CD14-positive monocyte (primary cell): ENCODE measurements at regions not wholly inside any gene's neighbourhood (a gene's known extent, or its start where the extent isn't known, plus 50 kb on each side); places are given as distances from the start of the nearest gene placed in this dataset.

Experiments
- DNase-seq, 3 donors: peaks; one replicate each; pipeline ENCODE4 v3.0.0-alpha.2; 2011 to 2022
- H2AFZ ChIP-seq: 2 replicates; pipeline ENCODE4 v1.6.0; 2012; ENCODE audit warnings: mild to moderate bottlenecking, low read depth, low read length, inconsistent platforms; ENCODE audit not compliant: insufficient read depth, poor library complexity, severe bottlenecking
- H3K27ac ChIP-seq, 2 donors: 1 replicate in 1 of 2; 2 replicates in 1 of 2; pipeline ENCODE4 v1.5.1; 2012 to 2013; ENCODE audit warnings: low read length in 2 of 2, control low read depth in 1 of 2, inconsistent platforms in 1 of 2, low read depth in 1 of 2, mild to moderate bottlenecking in 1 of 2
- H3K27me3 ChIP-seq, 2 donors: one replicate each; pipeline versions ENCODE4 v1.6.0 to v1.6.1; 2011 to 2013; ENCODE audit warnings: low read length in 2 of 2; ENCODE audit not compliant: control insufficient read depth in 2 of 2, insufficient read depth in 2 of 2
- H3K36me3 ChIP-seq, 2 donors: replicated peaks in 1 of 2; 1 replicate in 1 of 2; 2 replicates in 1 of 2; pipeline versions ENCODE4 v1.5.1 to v1.6.1; 2012 to 2013; ENCODE audit warnings: low read length in 2 of 2, control low read depth in 1 of 2, inconsistent platforms in 1 of 2, mild to moderate bottlenecking in 1 of 2; ENCODE audit not compliant: insufficient read depth in 2 of 2, control insufficient read depth in 1 of 2
- H3K4me1 ChIP-seq, 2 donors: 1 replicate in 1 of 2; 2 replicates in 1 of 2; pipeline versions ENCODE4 v1.5.1 to v1.6.1; 2012 to 2013; ENCODE audit warnings: low read length in 2 of 2, control low read depth in 1 of 2, inconsistent platforms in 1 of 2, mild to moderate bottlenecking in 1 of 2, moderate library complexity in 1 of 2; ENCODE audit not compliant: insufficient read depth in 2 of 2, control insufficient read depth in 1 of 2
- H3K4me2 ChIP-seq: replicated peaks from 2 replicates; pipeline ENCODE3; 2012; ENCODE audit warnings: low read length, moderate library complexity, mild to moderate bottlenecking; ENCODE audit not compliant: poor library complexity, severe bottlenecking; ENCODE audit errors: extremely low read depth
- H3K4me3 ChIP-seq, 3 experiments: fragments of 200-600 bp in 1 of 3; sonication (generic) in 1 of 3; replicated peaks in 1 of 3; 1 replicate in 2 of 3; 2 replicates in 1 of 3; pipeline ENCODE4 v1.5.1; 2011 to 2013; ENCODE audit warnings: low read length in 3 of 3, mild to moderate bottlenecking in 3 of 3, control low read depth in 2 of 3, low read depth in 2 of 3, inconsistent platforms in 1 of 3, moderate library complexity in 1 of 3
- H3K79me2 ChIP-seq: 2 replicates; pipeline ENCODE4 v1.6.0; 2012; ENCODE audit warnings: mild to moderate bottlenecking, control low read depth, inconsistent platforms, low read length, moderate library complexity; ENCODE audit not compliant: insufficient read depth
- H3K9ac ChIP-seq: 2 replicates; pipeline ENCODE4 v1.6.0; 2017; ENCODE audit warnings: low read length, mild to moderate bottlenecking; ENCODE audit not compliant: insufficient read depth, poor library complexity, severe bottlenecking
- H3K9me3 ChIP-seq, 2 donors: replicated peaks in 1 of 2; 1 replicate in 1 of 2; 2 replicates in 1 of 2; pipeline versions ENCODE4 v1.5.1 to v1.6.1; 2012 to 2013; ENCODE audit warnings: low read length in 2 of 2, control low read depth in 1 of 2; ENCODE audit not compliant: control insufficient read depth in 1 of 2, insufficient read depth in 1 of 2
- H4K20me1 ChIP-seq: 2 replicates; pipeline ENCODE4 v1.6.0; 2012; ENCODE audit warnings: mild to moderate bottlenecking, low read length, control low read depth, moderate library complexity; ENCODE audit not compliant: insufficient read depth
- H3K27ac Mint-ChIP-seq, 7 donors: one replicate each; pipeline ENCODE4 v1.8.0; 2020; ENCODE audit warnings: mild to moderate bottlenecking in 7 of 7, mixed read lengths in 7 of 7, moderate library complexity in 6 of 7, inconsistent platforms in 2 of 7
- H3K27me3 Mint-ChIP-seq, 3 donors: one replicate each; pipeline ENCODE4 v1.8.0; 2021 to 2022; ENCODE audit warnings: low read depth in 3 of 3, mild to moderate bottlenecking in 3 of 3, mixed read lengths in 3 of 3, moderate library complexity in 3 of 3, inconsistent platforms in 1 of 3
- H3K36me3 Mint-ChIP-seq, 2 donors: one replicate each; pipeline ENCODE4 v1.8.0; 2020; ENCODE audit warnings: mixed read lengths in 2 of 2, inconsistent platforms in 1 of 2, mild to moderate bottlenecking in 1 of 2
- H3K4me1 Mint-ChIP-seq: one replicate; pipeline ENCODE4 v1.8.0; 2020; ENCODE audit warnings: mild to moderate bottlenecking, mixed read lengths
- H3K4me3 Mint-ChIP-seq, 2 donors: one replicate each; pipeline ENCODE4 v1.8.0; 2020; ENCODE audit warnings: mild to moderate bottlenecking in 2 of 2, mixed read lengths in 2 of 2, moderate library complexity in 1 of 2
- H3K9me3 Mint-ChIP-seq, 7 donors: one replicate each; pipeline ENCODE4 v1.8.0; 2020 to 2022; ENCODE audit warnings: mixed read lengths in 7 of 7, mild to moderate bottlenecking in 6 of 7, moderate library complexity in 6 of 7, inconsistent platforms in 2 of 7
- WGBS: methylation state at CpG from one replicate; pipeline ENCODE4 v1.1.5; 2013; ENCODE audit warnings: missing lambda C conversion rate; ENCODE audit not compliant: insufficient coverage; 5-methylcytosine and 5-hydroxymethylcytosine counted together
- intact Hi-C, 2 donors: fragments of 100-400 bp; cut with micrococcal nuclease; formaldehyde crosslinking; loops; one replicate each; pipeline versions ENCODE4 v1.15.0 to v1.15.1; 2023
- TF ChIP-seq, protein P1 (sequence below): fragments of 200-600 bp; IDR thresholded peaks from one replicate; pipeline ENCODE4 v1.8.0; 2022; ENCODE audit warnings: antibody characterized with exemption, mild to moderate bottlenecking

GRCh38 chr1:84077476-84078107 lies 66.5 kb upstream of the PRKACB start:
- Histone ChIP-seq H3K4me2 (peak overlapping the region; percentile 84), H2AFZ (peak overlapping the region; percentile 89), H3K79me2 (no peaks in the 10 kb centered on the region), H3K36me3 (no peaks in the 10 kb centered on the region), H3K9ac (peak overlapping the region; percentile 49), H3K4me3 (peak overlapping the region; percentile 67 to 86 (median 67)), H4K20me1 (no peaks in the 10 kb centered on the region), H3K27ac (no peak overlapping the region), H3K9me3 (no peaks in the 10 kb centered on the region), H3K27me3 (peaks cover 0 to 5% of the 10 kb centered on the region in 2 donors), H3K4me1 (peaks cover 7 to 15% of the 10 kb centered on the region in 2 donors)
- WGBS, result under 1% methylated on average over 70 of the region's 71 CpGs
- TF ChIP-seq, protein P1, sequence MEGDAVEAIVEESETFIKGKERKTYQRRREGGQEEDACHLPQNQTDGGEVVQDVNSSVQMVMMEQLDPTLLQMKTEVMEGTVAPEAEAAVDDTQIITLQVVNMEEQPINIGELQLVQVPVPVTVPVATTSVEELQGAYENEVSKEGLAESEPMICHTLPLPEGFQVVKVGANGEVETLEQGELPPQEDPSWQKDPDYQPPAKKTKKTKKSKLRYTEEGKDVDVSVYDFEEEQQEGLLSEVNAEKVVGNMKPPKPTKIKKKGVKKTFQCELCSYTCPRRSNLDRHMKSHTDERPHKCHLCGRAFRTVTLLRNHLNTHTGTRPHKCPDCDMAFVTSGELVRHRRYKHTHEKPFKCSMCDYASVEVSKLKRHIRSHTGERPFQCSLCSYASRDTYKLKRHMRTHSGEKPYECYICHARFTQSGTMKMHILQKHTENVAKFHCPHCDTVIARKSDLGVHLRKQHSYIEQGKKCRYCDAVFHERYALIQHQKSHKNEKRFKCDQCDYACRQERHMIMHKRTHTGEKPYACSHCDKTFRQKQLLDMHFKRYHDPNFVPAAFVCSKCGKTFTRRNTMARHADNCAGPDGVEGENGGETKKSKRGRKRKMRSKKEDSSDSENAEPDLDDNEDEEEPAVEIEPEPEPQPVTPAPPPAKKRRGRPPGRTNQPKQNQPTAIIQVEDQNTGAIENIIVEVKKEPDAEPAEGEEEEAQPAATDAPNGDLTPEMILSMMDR, result no peak
- Mint-ChIP-seq H3K27me3 (peaks cover 5 to 10% (median 9%) of the 10 kb centered on the region in 3 donors), H3K4me3 (peak overlapping the region; percentile 85 to 92), H3K4me1 (peaks cover 14% of the 10 kb centered on the region), H3K36me3 (no peaks in the 10 kb centered on the region), H3K9me3 (no peaks in the 10 kb centered on the region), H3K27ac (no peak overlapping the region)
- intact Hi-C loops, result no loop called here
- DNase-seq, result peak; percentile 8 to 16 (median 9)

- H2AFZ ChIP-seq, result no peak overlapping the region
- H3K9me3 ChIP-seq, result peaks cover 4 to 9% of the 10 kb centered on the region in 2 donors
- H3K4me1 ChIP-seq, result peaks cover 4 to 9% of the 10 kb centered on the region in 2 donors
- H3K4me3 Mint-ChIP-seq, result no peak overlapping the region
- no CpG with 5 or more reads among the region's 3 CpGs for WGBS
- DNase-seq, result no peak
- no peaks in the 10 kb centered on the region for H4K20me1 ChIP-seq
- H3K4me2 ChIP-seq, result no peak overlapping the region
- peaks cover 7% of the 10 kb centered on the region for H3K4me1 Mint-ChIP-seq
- no peak overlapping the region for H3K4me3 ChIP-seq
- no peak overlapping the region for H3K27ac Mint-ChIP-seq
- H3K9ac ChIP-seq, result no peak overlapping the region
- no peaks in the 10 kb centered on the region for H3K36me3 ChIP-seq
- peaks cover 3 to 24% (median 16%) of the 10 kb centered on the region in 7 donors for H3K9me3 Mint-ChIP-seq
- H3K36me3 Mint-ChIP-seq, result peaks cover 0 to 2% of the 10 kb centered on the region in 2 donors
- intact Hi-C loops, result no loop called here
- no peak overlapping the region for H3K27ac ChIP-seq
- no peaks in the 10 kb centered on the region for H3K79me2 ChIP-seq
- peaks cover 2 to 5% (median 3%) of the 10 kb centered on the region in 3 donors for H3K27me3 Mint-ChIP-seq
- H3K27me3 ChIP-seq, result peaks cover 0 to 5% of the 10 kb centered on the region in 2 donors
- TF ChIP-seq, protein P1, result no peak
Measured at GRCh38 chr1:84073266-84073665, 70.8 kb upstream of the PRKACB start.
